NT2/D1 (cell line): ENCODE measurements at regions not wholly inside any gene's neighbourhood (a gene's known extent, or its start where the extent isn't known, plus 50 kb on each side); places are given as distances from the start of the nearest gene placed in this dataset.

Experiments
- DNase-seq: peaks from one replicate; pipeline ENCODE4 v3.0.0-alpha.2; 2011; ENCODE audit warnings: low read depth, low spot score
- H3K27me3 ChIP-seq: 2 replicates; pipeline ENCODE4 v1.6.0; 2011; ENCODE audit warnings: mild to moderate bottlenecking; ENCODE audit not compliant: insufficient read length, insufficient read depth
- H3K36me3 ChIP-seq: 2 replicates; pipeline ENCODE4 v1.6.1; 2011; ENCODE audit warnings: mild to moderate bottlenecking, low read length, mixed read lengths; ENCODE audit not compliant: insufficient read depth, insufficient read length
- H3K4me1 ChIP-seq: 2 replicates; pipeline ENCODE4 v1.5.1; 2011; ENCODE audit not compliant: insufficient read depth, insufficient read length
- H3K4me3 ChIP-seq: 2 replicates; pipeline ENCODE4 v1.5.1; 2011; ENCODE audit warnings: low read depth; ENCODE audit not compliant: insufficient read length
- H3K9ac ChIP-seq: 2 replicates; pipeline ENCODE4 v1.6.0; 2011; ENCODE audit warnings: low read depth; ENCODE audit not compliant: insufficient read length
- H3K9me3 ChIP-seq: 2 replicates; pipeline ENCODE4 v1.5.1; 2011; ENCODE audit warnings: mild to moderate bottlenecking, low read length; ENCODE audit not compliant: insufficient read depth
- SUZ12 ChIP-seq: IDR thresholded peaks from 2 replicates; pipeline ENCODE4 v1.6.1; 2011; ENCODE audit not compliant: insufficient read length, insufficient read depth; ENCODE audit errors: extremely low read depth
- YY1 ChIP-seq: IDR thresholded peaks from 2 replicates; pipeline ENCODE4 v1.6.1; 2011; ENCODE audit not compliant: insufficient read length, insufficient read depth
- ZNF274 ChIP-seq: IDR thresholded peaks from 2 replicates; pipeline ENCODE4 v1.6.1; 2011; ENCODE audit warnings: mild to moderate bottlenecking, low read depth, low read length

DNA sequence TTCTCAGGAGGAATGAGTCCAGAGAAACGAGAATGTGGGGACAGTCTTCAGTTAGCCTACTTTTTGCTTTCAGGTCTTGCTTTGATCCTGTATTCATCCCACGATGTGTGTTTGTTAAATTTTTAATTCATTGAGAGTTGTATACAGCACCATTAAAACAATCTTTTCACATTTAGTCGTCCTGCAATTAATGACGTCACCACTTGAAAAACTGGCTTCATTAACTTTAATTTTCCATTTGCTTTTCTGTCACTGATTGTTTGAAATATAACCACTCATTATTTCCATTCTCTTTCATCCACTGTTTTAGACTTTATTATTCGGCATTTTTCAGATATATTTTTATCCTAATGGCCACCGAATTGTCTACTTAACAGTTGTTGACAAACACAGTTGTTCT lies 146.9 kb downstream of the TFEC start:
- DNase-seq, result no peak
- H3K4me3 ChIP-seq, result no peak overlapping the region
- no peaks in the 10 kb centered on the region for H3K36me3 ChIP-seq
- no peaks in the 10 kb centered on the region for H3K27me3 ChIP-seq
- H3K4me1 ChIP-seq, result no peaks in the 10 kb centered on the region
- no peaks in the 10 kb centered on the region for H3K9me3 ChIP-seq
- TF ChIP-seq ZNF274 (no peak), SUZ12 (no peak), YY1 (no peak)
- H3K9ac ChIP-seq, result no peak overlapping the region

- Histone ChIP-seq H3K27me3 (no peaks in the 10 kb centered on the region), H3K9me3 (no peaks in the 10 kb centered on the region), H3K4me3 (no peak overlapping the region), H3K9ac (no peak overlapping the region), H3K4me1 (no peaks in the 10 kb centered on the region), H3K36me3 (no peaks in the 10 kb centered on the region)
- TF ChIP-seq SUZ12, result no peak
- no peak for TF ChIP-seq ZNF274
- TF ChIP-seq YY1, result no peak
- no peak for DNase-seq
These were observed 149.1 kb downstream of the TFEC start for GRCh38 chr7:115881476-115881875.

DNA sequence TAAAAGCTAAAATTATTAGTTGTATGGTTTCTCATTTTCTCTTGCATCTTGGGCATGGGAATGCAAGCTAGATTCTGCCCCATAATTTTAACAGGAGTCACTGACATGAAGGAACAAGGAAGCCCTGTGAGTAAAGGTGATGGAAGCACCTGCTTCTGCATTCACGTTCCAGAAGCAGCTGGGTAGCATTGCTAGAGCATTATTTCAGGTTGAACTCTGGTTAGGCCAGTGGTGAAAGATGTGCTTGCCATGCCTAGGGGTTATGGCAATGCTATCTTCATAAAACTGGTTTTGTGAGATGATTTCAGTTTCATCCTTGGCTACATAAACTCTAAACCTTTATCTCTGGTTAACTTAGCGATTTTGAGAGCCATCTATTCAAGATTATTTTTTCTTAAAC lies 151.4 kb downstream of the TFEC start:
- no peak for TF ChIP-seq ZNF274
- TF ChIP-seq YY1, result no peak
- no peak for TF ChIP-seq SUZ12
- Histone ChIP-seq H3K36me3 (no peaks in the 10 kb centered on the region), H3K27me3 (no peaks in the 10 kb centered on the region), H3K9ac (no peak overlapping the region), H3K9me3 (no peaks in the 10 kb centered on the region), H3K4me3 (no peak overlapping the region), H3K4me1 (no peaks in the 10 kb centered on the region)
- no peak for DNase-seq

DNA sequence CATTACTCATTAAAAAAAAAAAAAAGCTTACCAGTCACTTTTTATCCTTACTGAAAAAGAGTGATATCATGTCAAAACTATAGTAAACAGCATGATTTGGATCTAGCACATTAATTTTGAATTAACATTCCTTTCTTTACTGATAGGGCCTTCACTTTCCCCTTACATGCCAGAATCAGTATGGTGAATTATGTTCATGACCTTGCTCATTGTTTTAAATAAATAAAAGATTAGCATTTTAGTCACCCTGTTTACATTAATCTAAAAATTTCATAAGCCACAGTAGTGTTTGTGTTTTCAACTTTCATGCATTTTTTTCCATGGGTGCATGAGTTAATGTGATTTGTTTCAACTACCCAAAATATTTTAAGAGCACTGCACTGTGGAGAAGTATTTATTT lies 160.8 kb downstream of the TFEC start:
- no peak for DNase-seq
- no peaks in the 10 kb centered on the region for H3K36me3 ChIP-seq
- H3K4me3 ChIP-seq, result no peak overlapping the region
- H3K4me1 ChIP-seq, result no peaks in the 10 kb centered on the region
- TF ChIP-seq SUZ12 (no peak), ZNF274 (no peak), YY1 (no peak)
- H3K27me3 ChIP-seq, result no peaks in the 10 kb centered on the region
- no peaks in the 10 kb centered on the region for H3K9me3 ChIP-seq
- no peak overlapping the region for H3K9ac ChIP-seq

DNA sequence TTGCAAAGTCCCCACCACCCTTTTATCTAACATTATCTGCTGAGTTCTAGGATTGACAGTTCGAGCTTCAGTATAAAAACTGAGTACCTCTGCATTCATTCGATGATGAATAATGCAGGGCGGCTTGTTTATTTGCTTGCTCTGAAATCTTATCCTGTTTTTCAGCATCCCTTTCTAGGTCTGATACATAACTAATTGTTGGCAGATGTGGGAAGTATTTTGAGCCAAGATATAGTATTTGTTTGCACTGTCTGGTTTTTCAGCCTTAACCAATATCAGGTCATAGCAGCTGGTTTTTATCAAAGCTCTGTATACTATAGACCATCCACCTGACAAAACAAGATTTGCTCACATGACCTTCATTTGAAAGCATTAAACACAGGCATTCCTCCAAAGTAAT lies 161.4 kb downstream of the TFEC start:
- no peak for DNase-seq

DNA sequence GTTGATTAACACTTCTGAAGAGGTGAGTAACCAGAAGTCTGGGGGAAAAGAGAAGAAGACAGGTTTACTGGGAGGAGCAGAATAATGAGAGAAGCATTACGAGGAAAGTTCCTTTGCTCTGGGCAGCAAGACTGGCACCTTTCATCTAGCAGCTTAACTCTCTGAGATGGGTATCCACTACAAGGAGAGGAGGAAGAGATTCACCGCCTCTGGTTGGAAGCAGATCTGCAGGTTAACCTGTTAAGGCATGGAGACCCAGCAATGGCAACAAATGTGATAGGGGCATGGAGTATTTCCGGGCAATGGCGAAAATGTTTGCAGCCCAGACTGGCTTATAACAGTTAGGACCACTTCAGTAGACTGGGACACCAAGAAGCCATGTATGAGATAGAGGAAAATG lies 162.2 kb downstream of the TFEC start:
- H3K9me3 ChIP-seq, result no peaks in the 10 kb centered on the region
- no peaks in the 10 kb centered on the region for H3K27me3 ChIP-seq
- TF ChIP-seq SUZ12 (no peak), YY1 (no peak), ZNF274 (no peak)
- no peak for DNase-seq
- H3K4me3 ChIP-seq, result no peak overlapping the region
- H3K36me3 ChIP-seq, result no peaks in the 10 kb centered on the region
- no peak overlapping the region for H3K9ac ChIP-seq
- no peaks in the 10 kb centered on the region for H3K4me1 ChIP-seq

More for the DNA sequence above, 161.4 kb downstream of the TFEC start:
- Histone ChIP-seq H3K27me3 (no peaks in the 10 kb centered on the region), H3K36me3 (no peaks in the 10 kb centered on the region), H3K9me3 (no peaks in the 10 kb centered on the region), H3K9ac (no peak overlapping the region), H3K4me1 (no peaks in the 10 kb centered on the region), H3K4me3 (no peak overlapping the region)
- no peak for TF ChIP-seq ZNF274
- no peak for TF ChIP-seq YY1

DNA sequence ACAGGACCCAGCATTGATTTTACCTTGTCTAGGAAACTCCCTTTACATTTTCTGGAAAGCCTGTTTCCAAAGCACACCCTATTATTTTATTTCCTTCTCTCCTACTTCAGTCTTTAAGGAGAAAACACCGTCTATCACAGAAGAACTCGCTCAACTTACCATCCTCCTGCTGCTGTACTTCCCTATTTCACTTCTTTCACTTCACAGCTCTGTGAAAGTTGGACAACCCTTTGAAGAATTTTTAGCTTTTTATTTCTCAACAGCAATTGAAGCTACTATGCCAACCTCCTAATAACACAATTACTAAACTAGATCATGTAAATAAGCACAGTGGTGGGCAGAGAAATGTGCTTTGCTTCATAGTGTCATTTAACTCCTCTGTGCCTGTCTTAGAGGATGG lies 166.5 kb downstream of the TFEC start:
- DNase-seq, result no peak
- H3K4me3 ChIP-seq, result no peak overlapping the region
- H3K9ac ChIP-seq, result no peak overlapping the region
- no peaks in the 10 kb centered on the region for H3K36me3 ChIP-seq
- H3K9me3 ChIP-seq, result no peaks in the 10 kb centered on the region
- no peaks in the 10 kb centered on the region for H3K4me1 ChIP-seq
- TF ChIP-seq ZNF274 (no peak), YY1 (no peak), SUZ12 (no peak)
- H3K27me3 ChIP-seq, result no peaks in the 10 kb centered on the region

GRCh38 chr7:115851291-115851690 lies 179.3 kb downstream of the TFEC start:
- TF ChIP-seq SUZ12 (no peak), YY1 (no peak), ZNF274 (no peak)
- Histone ChIP-seq H3K27me3 (no peaks in the 10 kb centered on the region), H3K9me3 (no peaks in the 10 kb centered on the region), H3K4me3 (no peak overlapping the region), H3K9ac (no peak overlapping the region), H3K4me1 (no peaks in the 10 kb centered on the region), H3K36me3 (no peaks in the 10 kb centered on the region)
- peak; percentile 54 for DNase-seq
